ENCODE measurements at regions not wholly inside any gene's neighbourhood (a gene's known extent, or its start where the extent isn't known, plus 50 kb on each side); places are given as distances from the start of the nearest gene placed in this dataset.

DNA sequence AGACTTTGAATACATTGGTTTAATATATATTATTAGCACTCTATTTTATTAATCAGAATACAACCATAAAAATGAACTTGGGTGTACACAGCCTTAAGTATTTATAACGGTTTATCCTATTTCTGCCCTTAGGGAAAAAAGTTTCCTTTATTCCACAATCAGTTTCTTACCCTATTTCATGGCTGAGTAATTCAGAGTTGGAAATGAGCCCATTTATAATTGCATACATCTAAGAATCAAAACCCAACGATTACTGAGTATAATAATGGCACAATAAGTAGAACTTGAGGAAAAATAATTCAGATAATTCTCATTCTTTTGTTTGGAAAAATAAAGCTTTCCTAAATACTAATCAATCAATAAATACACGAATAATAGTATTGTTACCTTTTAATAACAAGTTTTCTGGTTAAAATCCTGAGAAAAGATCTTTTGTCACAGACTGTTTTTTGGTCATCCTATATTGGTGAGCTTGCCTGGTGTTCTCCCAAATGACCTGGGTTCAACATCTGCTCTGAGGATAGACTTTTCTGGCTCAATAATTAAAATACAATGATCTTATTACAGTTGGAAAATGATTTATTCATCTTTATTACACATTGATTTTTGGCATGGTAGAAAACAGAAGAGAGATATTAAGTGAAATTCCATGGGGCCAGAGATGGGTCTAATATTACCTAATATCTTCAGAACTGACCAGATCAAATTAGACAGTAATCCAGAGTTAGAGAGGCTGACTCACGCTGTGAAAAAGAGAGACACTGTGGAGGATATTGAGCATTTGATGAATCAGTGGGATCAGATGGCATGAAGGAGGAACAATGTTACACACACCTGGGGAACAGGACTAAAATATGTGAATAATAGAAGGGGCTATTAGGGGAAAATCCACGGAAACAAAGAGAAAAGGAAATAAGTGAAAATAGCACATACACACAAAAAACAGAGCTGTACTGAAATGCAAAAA, 162.1 kb upstream of the TBX18 start:
- WGBS, 3 donors: 64 to 70% (median 65%) methylated on average over 5 of the region's 5 CpGs
- no peak for DNase-seq
- no peaks in the 10 kb centered on the region for H3K9me3 ChIP-seq
- no peaks in the 10 kb centered on the region for H3K36me3 ChIP-seq
- TF ChIP-seq POLR2A (IDR thresholded peaks at IDR 0.05) (no peak), EP300 (IDR thresholded peaks at IDR 0.05) (no peak)
- TF ChIP-seq, protein P1, sequence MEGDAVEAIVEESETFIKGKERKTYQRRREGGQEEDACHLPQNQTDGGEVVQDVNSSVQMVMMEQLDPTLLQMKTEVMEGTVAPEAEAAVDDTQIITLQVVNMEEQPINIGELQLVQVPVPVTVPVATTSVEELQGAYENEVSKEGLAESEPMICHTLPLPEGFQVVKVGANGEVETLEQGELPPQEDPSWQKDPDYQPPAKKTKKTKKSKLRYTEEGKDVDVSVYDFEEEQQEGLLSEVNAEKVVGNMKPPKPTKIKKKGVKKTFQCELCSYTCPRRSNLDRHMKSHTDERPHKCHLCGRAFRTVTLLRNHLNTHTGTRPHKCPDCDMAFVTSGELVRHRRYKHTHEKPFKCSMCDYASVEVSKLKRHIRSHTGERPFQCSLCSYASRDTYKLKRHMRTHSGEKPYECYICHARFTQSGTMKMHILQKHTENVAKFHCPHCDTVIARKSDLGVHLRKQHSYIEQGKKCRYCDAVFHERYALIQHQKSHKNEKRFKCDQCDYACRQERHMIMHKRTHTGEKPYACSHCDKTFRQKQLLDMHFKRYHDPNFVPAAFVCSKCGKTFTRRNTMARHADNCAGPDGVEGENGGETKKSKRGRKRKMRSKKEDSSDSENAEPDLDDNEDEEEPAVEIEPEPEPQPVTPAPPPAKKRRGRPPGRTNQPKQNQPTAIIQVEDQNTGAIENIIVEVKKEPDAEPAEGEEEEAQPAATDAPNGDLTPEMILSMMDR (IDR thresholded peaks at IDR 0.05): no peak
- H3K27me3 ChIP-seq: no peaks in the 10 kb centered on the region
- H3K4me1 ChIP-seq (ENCODE audit: insufficient read depth): no peaks in the 10 kb centered on the region
- intact Hi-C loops (cut with DNase I): no loop called here
- H3K4me3 ChIP-seq: no peak overlapping the region
- H3K27ac ChIP-seq: no peak overlapping the region

DNA sequence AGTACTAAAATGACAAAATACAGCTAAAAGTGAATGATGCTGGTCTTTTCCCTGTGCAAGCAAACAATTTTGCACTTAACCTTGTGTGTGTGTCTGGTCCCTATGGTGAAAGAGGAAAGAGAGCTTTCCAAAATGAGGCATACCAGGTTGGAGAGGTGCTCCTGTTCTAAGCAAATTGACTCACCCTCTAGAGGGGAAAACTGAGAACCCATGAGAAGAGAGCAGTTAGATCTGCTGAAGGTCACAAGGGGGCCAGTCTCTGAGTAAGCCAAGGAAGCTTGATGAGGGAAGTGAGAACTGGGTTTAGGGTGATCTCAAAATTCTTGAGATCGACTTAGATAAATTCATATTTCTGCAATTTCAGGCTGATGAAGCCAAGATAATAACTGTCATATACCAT, 157.5 kb upstream of the TBX18 start:
- H3K36me3 ChIP-seq: no peaks in the 10 kb centered on the region
- intact Hi-C loops (cut with DNase I): no loop called here
- H3K27me3 ChIP-seq: no peaks in the 10 kb centered on the region
- DNase-seq: no peak
- no peaks in the 10 kb centered on the region for H3K4me1 ChIP-seq (ENCODE audit: insufficient read depth)
- 91 to 100% (median 98%) methylated on average over 1 of the region's 1 CpG for WGBS, 3 donors
- H3K4me3 ChIP-seq: no peak overlapping the region
- TF ChIP-seq, protein P1 (IDR thresholded peaks at IDR 0.05): no peak
- TF ChIP-seq POLR2A (IDR thresholded peaks at IDR 0.05) (no peak), EP300 (IDR thresholded peaks at IDR 0.05) (no peak)
- no peak overlapping the region for H3K27ac ChIP-seq
- no peaks in the 10 kb centered on the region for H3K9me3 ChIP-seq

DNA sequence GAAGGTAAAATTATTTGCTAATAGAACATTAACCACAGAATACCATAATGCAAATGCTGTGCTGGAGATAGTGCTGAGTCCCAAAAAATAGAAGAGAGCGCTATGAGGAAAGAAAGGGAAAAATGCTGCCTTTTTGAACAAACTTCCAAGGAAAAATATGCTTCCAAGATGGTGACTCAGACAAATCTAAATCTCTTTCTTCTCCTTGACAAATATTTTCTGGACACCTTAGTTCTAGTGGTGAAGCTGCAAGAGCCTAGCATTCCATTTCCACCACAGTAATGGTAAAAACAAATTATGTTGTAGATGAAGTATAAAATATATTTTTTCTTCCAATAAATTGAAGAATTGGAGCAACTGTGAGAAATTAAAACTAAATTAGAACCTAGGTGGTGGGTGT, 155.6 kb upstream of the TBX18 start:
- 81 to 95% (median 91%) methylated on average over 1 of the region's 1 CpG for WGBS, 3 donors
- Histone ChIP-seq H3K4me1 (ENCODE audit: insufficient read depth) (no peaks in the 10 kb centered on the region), H3K4me3 (no peak overlapping the region), H3K27me3 (no peaks in the 10 kb centered on the region), H3K36me3 (no peaks in the 10 kb centered on the region), H3K27ac (no peak overlapping the region), H3K9me3 (no peaks in the 10 kb centered on the region)
- intact Hi-C loops (cut with DNase I): no loop called here
- TF ChIP-seq POLR2A (IDR thresholded peaks at IDR 0.05) (no peak), EP300 (IDR thresholded peaks at IDR 0.05) (no peak)
- TF ChIP-seq, protein P1 (IDR thresholded peaks at IDR 0.05): no peak
- no peak for DNase-seq

DNA sequence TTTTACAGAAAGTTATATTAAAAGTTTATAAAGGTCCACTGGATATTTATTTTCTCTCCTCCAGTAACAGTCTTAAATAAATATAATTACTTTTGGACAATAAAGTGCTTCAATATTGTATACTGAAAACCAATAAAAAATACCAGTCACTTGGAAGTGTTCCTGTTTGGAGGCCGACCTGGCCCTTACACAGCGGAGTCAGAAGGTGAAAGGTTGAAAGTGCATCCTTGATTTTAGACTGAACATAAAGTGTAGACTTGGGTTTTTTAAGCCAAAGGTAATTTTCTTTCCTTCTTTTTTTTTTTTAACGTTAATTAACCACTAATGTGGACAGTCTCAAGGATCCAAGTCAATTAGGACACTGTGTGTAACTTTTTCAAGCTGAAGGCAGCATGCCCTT, 152.3 kb upstream of the TBX18 start:
- no peaks in the 10 kb centered on the region for H3K9me3 ChIP-seq
- TF ChIP-seq POLR2A (IDR thresholded peaks at IDR 0.05) (no peak), EP300 (IDR thresholded peaks at IDR 0.05) (no peak)
- TF ChIP-seq, protein P1 (IDR thresholded peaks at IDR 0.05): no peak
- H3K27me3 ChIP-seq: no peaks in the 10 kb centered on the region
- DNase-seq: no peak
- H3K27ac ChIP-seq: no peak overlapping the region
- H3K4me3 ChIP-seq: no peak overlapping the region
- intact Hi-C loops (cut with DNase I): no loop called here
- WGBS, 3 donors: 66 to 72% (median 72%) methylated on average over 3 of the region's 3 CpGs
- H3K4me1 ChIP-seq (ENCODE audit: insufficient read depth): no peaks in the 10 kb centered on the region
- H3K36me3 ChIP-seq: no peaks in the 10 kb centered on the region

All from ovary (tissue), 7 donors.